ENCODE measurements at regions not wholly inside any gene's neighbourhood (a gene's known extent, or its start where the extent isn't known, plus 50 kb on each side); places are given as distances from the start of the nearest gene placed in this dataset.

GRCh38 chr2:60095202-60095815, 458.1 kb downstream of the BCL11A start:
- no peak for DNase-seq

GRCh38 chr2:60094450-60094929, 459.0 kb downstream of the BCL11A start:
- DNase-seq: no peak

- no peak for DNase-seq
Measured at GRCh38 chr2:60092781-60093180, 460.7 kb downstream of the BCL11A start.

- DNase-seq: no peak
Measured at GRCh38 chr2:60091894-60092293, 461.6 kb downstream of the BCL11A start.

GRCh38 chr2:60091266-60091665, 462.2 kb downstream of the BCL11A start:
- no peak for DNase-seq

- no peak for DNase-seq
Measured at GRCh38 chr2:60079562-60079961, 473.9 kb downstream of the BCL11A start.

- DNase-seq: no peak
Measured at GRCh38 chr2:60075048-60075447, 478.4 kb downstream of the BCL11A start.

GRCh38 chr2:60073201-60073600, 480.3 kb downstream of the BCL11A start:
- DNase-seq: no peak

GRCh38 chr2:60072609-60073008, 480.8 kb downstream of the BCL11A start:
- no peak for DNase-seq

- no peak for DNase-seq
Measured at GRCh38 chr2:60071490-60071831, 482.0 kb downstream of the BCL11A start.

GRCh38 chr2:60070736-60071489, 482.5 kb downstream of the BCL11A start:
- no peak for DNase-seq

GRCh38 chr2:60070196-60070595, 483.3 kb downstream of the BCL11A start:
- DNase-seq: no peak

- no peak for DNase-seq
Measured at GRCh38 chr2:60068755-60069154, 484.7 kb downstream of the BCL11A start.

GRCh38 chr2:60067006-60067405, 486.4 kb downstream of the BCL11A start:
- DNase-seq: no peak

GRCh38 chr2:60066096-60066839, 487.2 kb downstream of the BCL11A start:
- DNase-seq: no peak

GRCh38 chr2:60064687-60065389, 488.6 kb downstream of the BCL11A start:
- DNase-seq: no peak

GRCh38 chr2:60058781-60059180, 494.7 kb downstream of the BCL11A start:
- no peak for DNase-seq

- DNase-seq: peak; percentile 4
Measured at GRCh38 chr2:60054571-60055340, 498.7 kb downstream of the BCL11A start.

- no peak for DNase-seq
Measured at GRCh38 chr2:60053791-60054190, 499.7 kb downstream of the BCL11A start.

- no peak for DNase-seq
Measured at GRCh38 chr2:60052601-60053000, 500.9 kb downstream of the BCL11A start.

GRCh38 chr2:60051991-60052390, 501.5 kb downstream of the BCL11A start:
- no peak for DNase-seq

- peak; percentile 15 for DNase-seq
Measured at GRCh38 chr2:60047944-60048525, 505.4 kb downstream of the BCL11A start.

Measured in hindlimb muscle (tissue), 1 donor.